Loucy (cell line): ENCODE measurements at regions not wholly inside any gene's neighbourhood (a gene's known extent, or its start where the extent isn't known, plus 50 kb on each side); places are given as distances from the start of the nearest gene placed in this dataset.

Source experiments
- CTCF ChIP-seq: fragments of 200-600 bp; sonication (generic); conservative IDR thresholded peaks from 2 replicates; pipeline ENCODE4 v1.5.1; 2014; ENCODE audit warnings: mild to moderate bottlenecking, antibody characterized with exemption, low read length
- EZH2phosphoT487 ChIP-seq: fragments of 200-600 bp; IDR thresholded peaks from 2 replicates; pipeline ENCODE4 v1.6.1; 2018; ENCODE audit warnings: antibody characterized with exemption, mild to moderate bottlenecking, moderate library complexity, borderline replicate concordance

GRCh38 chr7:22584179-22584578 is 84.2 kb upstream of the STEAP1B start:
- TF ChIP-seq CTCF (no peak), EZH2phosphoT487 (no peak)
